ENCODE measurements at regions not wholly inside any gene's neighbourhood (a gene's known extent, or its start where the extent isn't known, plus 50 kb on each side); places are given as distances from the start of the nearest gene placed in this dataset.

DNA sequence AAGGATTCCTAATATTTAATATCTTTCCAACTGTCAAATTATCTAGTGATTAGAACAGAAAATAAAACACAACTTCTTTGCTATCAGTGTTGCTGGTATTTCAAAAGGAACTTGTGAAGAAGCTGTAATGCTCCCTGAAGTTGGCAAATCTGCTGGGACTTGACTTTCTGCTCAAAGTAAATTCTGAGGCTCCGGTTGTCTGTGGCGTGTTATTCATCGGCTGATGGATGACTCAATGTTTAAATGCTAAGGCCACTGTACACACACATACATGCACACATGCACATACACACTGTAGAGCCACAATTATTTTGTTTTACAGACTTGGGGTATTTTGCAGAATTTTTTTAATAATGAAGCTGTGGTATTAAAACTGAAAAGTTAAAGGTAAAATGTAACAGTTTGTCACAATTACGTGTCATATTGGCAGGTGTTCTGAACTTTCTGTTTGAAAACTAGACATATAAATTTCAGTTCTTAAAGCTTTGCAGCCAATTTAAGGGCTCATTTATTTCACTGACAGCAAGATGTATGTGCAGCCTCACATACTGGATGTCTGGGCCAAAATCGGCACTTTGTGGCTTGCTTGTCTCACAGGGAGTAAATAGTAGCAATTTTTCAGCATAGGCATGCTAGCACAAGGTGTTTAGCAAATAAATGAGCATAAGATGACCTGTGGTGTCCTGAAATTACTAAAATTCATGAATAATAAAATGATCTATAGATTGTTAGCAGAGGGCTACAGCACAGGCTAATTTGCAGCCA, 1691.7 kb upstream of the PCDH20 start:
- DNase-seq (ENCODE audit: low read depth in 1 of 2, low spot score in 1 of 2) = peak in 1 of 2 donors; percentile 1
- Histone ChIP-seq H3K4me1 (ENCODE audit: low read depth) (no peaks in the 10 kb centered on the region), H3K36me3 (no peaks in the 10 kb centered on the region), H3K27ac (no peak overlapping the region), H3K9me3 (ENCODE audit: low read depth) (no peaks in the 10 kb centered on the region), H3K4me3 (no peak overlapping the region), H3K27me3 (no peaks in the 10 kb centered on the region)
- TF ChIP-seq, protein P1, sequence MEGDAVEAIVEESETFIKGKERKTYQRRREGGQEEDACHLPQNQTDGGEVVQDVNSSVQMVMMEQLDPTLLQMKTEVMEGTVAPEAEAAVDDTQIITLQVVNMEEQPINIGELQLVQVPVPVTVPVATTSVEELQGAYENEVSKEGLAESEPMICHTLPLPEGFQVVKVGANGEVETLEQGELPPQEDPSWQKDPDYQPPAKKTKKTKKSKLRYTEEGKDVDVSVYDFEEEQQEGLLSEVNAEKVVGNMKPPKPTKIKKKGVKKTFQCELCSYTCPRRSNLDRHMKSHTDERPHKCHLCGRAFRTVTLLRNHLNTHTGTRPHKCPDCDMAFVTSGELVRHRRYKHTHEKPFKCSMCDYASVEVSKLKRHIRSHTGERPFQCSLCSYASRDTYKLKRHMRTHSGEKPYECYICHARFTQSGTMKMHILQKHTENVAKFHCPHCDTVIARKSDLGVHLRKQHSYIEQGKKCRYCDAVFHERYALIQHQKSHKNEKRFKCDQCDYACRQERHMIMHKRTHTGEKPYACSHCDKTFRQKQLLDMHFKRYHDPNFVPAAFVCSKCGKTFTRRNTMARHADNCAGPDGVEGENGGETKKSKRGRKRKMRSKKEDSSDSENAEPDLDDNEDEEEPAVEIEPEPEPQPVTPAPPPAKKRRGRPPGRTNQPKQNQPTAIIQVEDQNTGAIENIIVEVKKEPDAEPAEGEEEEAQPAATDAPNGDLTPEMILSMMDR (IDR thresholded peaks at IDR 0.05; ENCODE audit: low read depth, low read length) = no peak

DNA sequence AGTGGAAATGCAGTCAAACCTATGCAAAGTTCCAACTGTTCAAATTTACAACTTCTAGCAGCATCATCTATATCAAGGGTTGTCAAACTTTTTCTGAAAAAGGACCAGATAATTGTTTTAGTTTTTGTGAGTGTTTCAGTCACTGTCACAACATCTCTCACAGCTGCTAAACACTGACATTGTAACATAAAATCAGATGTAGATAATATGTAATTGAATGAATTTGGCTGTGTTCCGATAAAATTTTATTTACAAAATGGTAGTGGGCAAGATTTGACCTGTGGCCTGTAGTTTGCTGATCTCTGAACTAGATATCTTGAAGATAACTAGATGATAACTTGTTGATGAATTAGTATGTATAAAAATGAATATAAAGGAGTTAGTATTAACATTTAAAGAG, 1679.1 kb upstream of the PCDH20 start:
- Histone ChIP-seq H3K27ac (no peak overlapping the region), H3K4me3 (no peak overlapping the region), H3K27me3 (no peaks in the 10 kb centered on the region), H3K36me3 (no peaks in the 10 kb centered on the region), H3K4me1 (ENCODE audit: low read depth) (no peaks in the 10 kb centered on the region), H3K9me3 (ENCODE audit: low read depth) (no peaks in the 10 kb centered on the region)
- no peak for DNase-seq (ENCODE audit: low read depth in 1 of 2, low spot score in 1 of 2)
- TF ChIP-seq, protein P1 (IDR thresholded peaks at IDR 0.05; ENCODE audit: low read depth, low read length) = no peak

DNA sequence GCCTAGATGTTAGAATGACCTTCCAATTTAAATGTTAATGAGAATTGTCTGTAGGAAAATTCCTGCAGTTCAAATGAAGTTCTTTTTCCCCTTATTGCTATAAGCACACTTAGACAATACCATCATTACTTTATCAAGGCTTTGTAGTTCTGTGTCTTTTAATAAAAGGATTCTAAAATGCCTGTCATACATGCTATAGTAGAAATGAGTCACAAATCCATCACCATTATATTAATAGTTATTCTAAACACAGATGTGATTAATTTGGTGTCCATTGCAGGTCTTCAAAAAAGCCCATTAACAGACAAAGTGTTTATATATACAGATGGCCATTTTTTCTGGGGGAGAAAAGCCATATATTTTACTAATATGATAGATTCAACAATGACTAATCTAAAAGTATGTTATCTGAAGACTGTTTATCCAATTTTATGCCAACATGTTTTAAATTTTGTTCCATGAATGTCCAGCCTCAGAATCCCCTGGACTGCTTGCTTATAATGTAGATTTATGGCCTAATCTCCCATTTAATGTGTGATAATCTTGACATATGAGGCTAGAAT, 1678.3 kb upstream of the PCDH20 start:
- Histone ChIP-seq H3K4me3 (no peak overlapping the region), H3K36me3 (no peaks in the 10 kb centered on the region), H3K27ac (no peak overlapping the region), H3K9me3 (ENCODE audit: low read depth) (no peaks in the 10 kb centered on the region), H3K4me1 (ENCODE audit: low read depth) (no peaks in the 10 kb centered on the region), H3K27me3 (no peaks in the 10 kb centered on the region)
- TF ChIP-seq, protein P1 (IDR thresholded peaks at IDR 0.05; ENCODE audit: low read depth, low read length) = no peak
- DNase-seq (ENCODE audit: low read depth in 1 of 2, low spot score in 1 of 2) = no peak

DNA sequence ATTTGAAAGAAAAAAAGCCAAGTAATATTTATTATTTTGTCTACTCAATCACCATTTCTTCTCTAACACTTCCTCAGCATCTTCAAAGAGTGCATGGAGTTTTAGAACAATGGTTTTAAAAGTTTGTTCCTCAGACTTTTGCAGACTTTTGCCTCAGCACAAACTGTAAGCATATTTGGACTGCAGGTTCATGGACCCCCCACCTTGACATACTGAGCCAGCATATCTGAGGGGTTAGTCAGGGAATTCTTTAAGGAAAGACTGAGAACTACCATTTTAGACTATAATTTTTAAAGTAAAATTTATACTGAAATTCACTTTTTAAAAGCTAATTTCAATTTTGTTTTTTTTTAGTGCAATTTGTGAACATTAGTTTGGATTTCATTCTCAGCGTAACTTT, 1676.8 kb upstream of the PCDH20 start:
- H3K9me3 ChIP-seq (ENCODE audit: low read depth) = no peaks in the 10 kb centered on the region
- H3K27ac ChIP-seq = no peak overlapping the region
- H3K4me1 ChIP-seq (ENCODE audit: low read depth) = no peaks in the 10 kb centered on the region
- TF ChIP-seq, protein P1 (IDR thresholded peaks at IDR 0.05; ENCODE audit: low read depth, low read length) = no peak
- DNase-seq (ENCODE audit: low read depth in 1 of 2, low spot score in 1 of 2) = no peak
- no peak overlapping the region for H3K4me3 ChIP-seq
- H3K36me3 ChIP-seq = no peaks in the 10 kb centered on the region
- no peaks in the 10 kb centered on the region for H3K27me3 ChIP-seq

DNA sequence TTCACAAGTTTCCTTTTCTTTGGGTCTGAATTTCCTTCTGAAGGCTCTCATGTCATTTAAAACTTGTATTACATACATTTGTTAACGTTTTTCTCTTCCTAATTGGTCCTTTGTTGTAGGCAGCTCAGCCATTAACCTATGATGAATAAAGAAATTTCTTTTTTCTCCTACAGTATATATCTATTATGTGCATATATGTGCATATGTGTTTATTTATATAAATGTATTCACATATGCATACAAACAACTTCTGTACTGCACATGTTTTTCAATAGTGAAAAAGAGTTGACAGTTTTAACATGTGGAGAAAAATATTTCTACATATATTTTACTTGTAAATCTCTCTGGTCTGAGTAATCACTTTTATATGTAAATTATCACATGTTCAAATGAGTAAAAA, 1674.9 kb upstream of the PCDH20 start:
- Histone ChIP-seq H3K27ac (no peak overlapping the region), H3K27me3 (no peaks in the 10 kb centered on the region), H3K4me3 (no peak overlapping the region), H3K36me3 (no peaks in the 10 kb centered on the region), H3K9me3 (ENCODE audit: low read depth) (no peaks in the 10 kb centered on the region), H3K4me1 (ENCODE audit: low read depth) (no peaks in the 10 kb centered on the region)
- TF ChIP-seq, protein P1 (IDR thresholded peaks at IDR 0.05; ENCODE audit: low read depth, low read length) = no peak
- DNase-seq (ENCODE audit: low read depth in 1 of 2, low spot score in 1 of 2) = no peak
